Epithelial cell of prostate (primary cell): ENCODE measurements at regions not wholly inside any gene's neighbourhood (a gene's known extent, or its start where the extent isn't known, plus 50 kb on each side); places are given as distances from the start of the nearest gene placed in this dataset.
"Not testable (repeated sequence)": the region's sequence is repeated elsewhere in the genome, so short reads cannot be mapped to it uniquely, and the experiment has no call there.

Experiments
- DNase-seq: peaks from one replicate; pipeline ENCODE4 v3.0.0-alpha.2; 2011; ENCODE audit warnings: low read depth, low spot score
- H3K27ac ChIP-seq: fragments of 450-650 bp; 2 replicates; pipeline ENCODE4 v1.5.1; 2017; ENCODE audit warnings: mild to moderate bottlenecking

- H3K27ac ChIP-seq, DNase-seq: not testable (repeated sequence)
Observed at GRCh38 chrX:74358013-74358412, 54.0 kb downstream of the ZCCHC13 start.

GRCh38 chrX:74363914-74364313, 57.4 kb upstream of the SLC16A2 start:
- no peak for DNase-seq
- H3K27ac ChIP-seq, result no peak overlapping the region

GRCh38 chrX:74369666-74370065, 51.6 kb upstream of the SLC16A2 start:
- no peak for DNase-seq
- no peak overlapping the region for H3K27ac ChIP-seq

GRCh38 chrX:74370487-74370886, 50.8 kb upstream of the SLC16A2 start:
- no peak for DNase-seq
- peak overlapping the region; percentile 46 for H3K27ac ChIP-seq

- peak overlapping the region; percentile 46 for H3K27ac ChIP-seq
- no peak for DNase-seq
Observed at GRCh38 chrX:74371425-74372222, 49.7 kb upstream of the SLC16A2 start.
